ENCODE measurements at regions not wholly inside any gene's neighbourhood (a gene's known extent, or its start where the extent isn't known, plus 50 kb on each side); places are given as distances from the start of the nearest gene placed in this dataset.

- DNase-seq: no peak
- TF ChIP-seq, protein P1, sequence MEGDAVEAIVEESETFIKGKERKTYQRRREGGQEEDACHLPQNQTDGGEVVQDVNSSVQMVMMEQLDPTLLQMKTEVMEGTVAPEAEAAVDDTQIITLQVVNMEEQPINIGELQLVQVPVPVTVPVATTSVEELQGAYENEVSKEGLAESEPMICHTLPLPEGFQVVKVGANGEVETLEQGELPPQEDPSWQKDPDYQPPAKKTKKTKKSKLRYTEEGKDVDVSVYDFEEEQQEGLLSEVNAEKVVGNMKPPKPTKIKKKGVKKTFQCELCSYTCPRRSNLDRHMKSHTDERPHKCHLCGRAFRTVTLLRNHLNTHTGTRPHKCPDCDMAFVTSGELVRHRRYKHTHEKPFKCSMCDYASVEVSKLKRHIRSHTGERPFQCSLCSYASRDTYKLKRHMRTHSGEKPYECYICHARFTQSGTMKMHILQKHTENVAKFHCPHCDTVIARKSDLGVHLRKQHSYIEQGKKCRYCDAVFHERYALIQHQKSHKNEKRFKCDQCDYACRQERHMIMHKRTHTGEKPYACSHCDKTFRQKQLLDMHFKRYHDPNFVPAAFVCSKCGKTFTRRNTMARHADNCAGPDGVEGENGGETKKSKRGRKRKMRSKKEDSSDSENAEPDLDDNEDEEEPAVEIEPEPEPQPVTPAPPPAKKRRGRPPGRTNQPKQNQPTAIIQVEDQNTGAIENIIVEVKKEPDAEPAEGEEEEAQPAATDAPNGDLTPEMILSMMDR (IDR thresholded peaks at IDR 0.05; ENCODE audit: low read depth, low read length): no peak
- H3K27me3 ChIP-seq (ENCODE audit: insufficient read depth, low read depth, severe bottlenecking): peaks cover 100% of the 10 kb centered on the region
Observed at GRCh38 chr13:111064661-111065060, 50.4 kb upstream of the ARHGEF7 start.

GRCh38 chr13:111062966-111063365, 52.1 kb upstream of the ARHGEF7 start:
- TF ChIP-seq, protein P1 (IDR thresholded peaks at IDR 0.05; ENCODE audit: low read depth, low read length): no peak
- H3K9me3 ChIP-seq (ENCODE audit: severe bottlenecking): peaks cover 4% of the 10 kb centered on the region
- H3K27me3 ChIP-seq (ENCODE audit: insufficient read depth, low read depth, severe bottlenecking): peaks cover 100% of the 10 kb centered on the region
- H3K4me3 ChIP-seq (ENCODE audit: low read depth, low read length): no peak overlapping the region
- DNase-seq: no peak
- no peaks in the 10 kb centered on the region for H3K36me3 ChIP-seq
- no peak overlapping the region for H3K27ac ChIP-seq

More at GRCh38 chr13:111064661-111065060, 50.4 kb upstream of the ARHGEF7 start:
- Histone ChIP-seq H3K36me3 (no peaks in the 10 kb centered on the region), H3K9me3 (ENCODE audit: severe bottlenecking) (no peaks in the 10 kb centered on the region), H3K27ac (no peak overlapping the region), H3K4me3 (ENCODE audit: low read depth, low read length) (no peak overlapping the region)

DNA sequence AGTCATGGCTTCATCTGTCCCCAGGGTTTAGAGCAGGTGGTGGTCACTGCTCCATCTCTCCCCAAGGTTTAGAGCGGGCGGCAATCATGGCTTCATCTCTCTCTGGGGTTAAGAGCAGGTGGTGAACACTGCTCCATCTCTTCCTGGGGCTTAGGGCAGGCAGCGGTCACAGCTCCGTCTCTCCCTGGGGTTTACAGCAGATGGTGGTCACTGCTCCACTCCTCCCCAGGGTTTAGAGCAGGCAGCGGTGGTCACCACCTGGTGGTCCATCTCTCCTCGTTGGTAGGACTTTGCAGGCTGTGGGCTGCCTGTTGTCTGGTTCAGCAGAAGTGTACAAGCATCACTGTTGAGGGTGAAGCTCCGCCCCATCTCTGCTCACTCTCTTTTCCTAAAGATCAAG, 52.8 kb upstream of the ARHGEF7 start:
- no peak overlapping the region for H3K4me3 ChIP-seq (ENCODE audit: low read depth, low read length)
- TF ChIP-seq, protein P1 (IDR thresholded peaks at IDR 0.05; ENCODE audit: low read depth, low read length): no peak
- no peaks in the 10 kb centered on the region for H3K36me3 ChIP-seq
- DNase-seq: no peak
- peaks cover 100% of the 10 kb centered on the region for H3K27me3 ChIP-seq (ENCODE audit: insufficient read depth, low read depth, severe bottlenecking)
- H3K9me3 ChIP-seq (ENCODE audit: severe bottlenecking): peaks cover 4% of the 10 kb centered on the region
- no peak overlapping the region for H3K27ac ChIP-seq

DNA sequence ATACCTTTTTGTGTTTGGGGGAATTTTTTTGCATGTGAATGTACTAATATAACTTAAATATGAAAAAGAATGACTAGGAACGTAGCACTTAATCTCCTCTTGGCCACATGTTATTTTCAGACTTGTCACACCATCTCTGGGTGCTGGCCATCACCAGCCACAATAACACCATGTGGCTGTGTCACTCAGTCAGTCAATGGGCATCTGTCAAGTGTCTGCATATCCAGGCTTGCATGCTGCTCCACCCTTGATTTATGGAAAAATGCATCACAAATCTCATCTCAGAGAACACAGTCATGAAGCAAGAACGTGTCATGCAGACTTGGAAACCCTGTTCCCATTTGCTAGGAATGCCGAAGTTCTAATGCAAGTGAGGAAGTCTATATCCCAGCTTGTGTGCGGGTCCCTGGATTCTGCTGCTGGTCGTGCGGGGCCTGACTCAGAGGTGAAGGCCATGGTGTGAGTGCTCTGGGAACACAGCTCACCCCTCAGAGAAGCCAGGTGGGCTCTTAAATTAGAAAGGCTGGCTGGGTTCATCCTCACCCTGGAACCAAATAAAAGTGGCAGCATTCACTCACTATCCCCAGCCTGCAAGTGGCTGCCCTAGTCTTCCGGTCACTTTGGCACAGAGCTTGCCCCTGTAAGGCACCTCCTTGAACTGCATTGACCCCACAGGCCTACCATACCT, 53.6 kb upstream of the ARHGEF7 start:
- peaks cover 4% of the 10 kb centered on the region for H3K9me3 ChIP-seq (ENCODE audit: severe bottlenecking)
- H3K27me3 ChIP-seq (ENCODE audit: insufficient read depth, low read depth, severe bottlenecking): peaks cover 100% of the 10 kb centered on the region
- H3K36me3 ChIP-seq: no peaks in the 10 kb centered on the region
- DNase-seq: no peak
- H3K4me3 ChIP-seq (ENCODE audit: low read depth, low read length): no peak overlapping the region
- TF ChIP-seq, protein P1 (IDR thresholded peaks at IDR 0.05; ENCODE audit: low read depth, low read length): no peak
- no peak overlapping the region for H3K27ac ChIP-seq

DNA sequence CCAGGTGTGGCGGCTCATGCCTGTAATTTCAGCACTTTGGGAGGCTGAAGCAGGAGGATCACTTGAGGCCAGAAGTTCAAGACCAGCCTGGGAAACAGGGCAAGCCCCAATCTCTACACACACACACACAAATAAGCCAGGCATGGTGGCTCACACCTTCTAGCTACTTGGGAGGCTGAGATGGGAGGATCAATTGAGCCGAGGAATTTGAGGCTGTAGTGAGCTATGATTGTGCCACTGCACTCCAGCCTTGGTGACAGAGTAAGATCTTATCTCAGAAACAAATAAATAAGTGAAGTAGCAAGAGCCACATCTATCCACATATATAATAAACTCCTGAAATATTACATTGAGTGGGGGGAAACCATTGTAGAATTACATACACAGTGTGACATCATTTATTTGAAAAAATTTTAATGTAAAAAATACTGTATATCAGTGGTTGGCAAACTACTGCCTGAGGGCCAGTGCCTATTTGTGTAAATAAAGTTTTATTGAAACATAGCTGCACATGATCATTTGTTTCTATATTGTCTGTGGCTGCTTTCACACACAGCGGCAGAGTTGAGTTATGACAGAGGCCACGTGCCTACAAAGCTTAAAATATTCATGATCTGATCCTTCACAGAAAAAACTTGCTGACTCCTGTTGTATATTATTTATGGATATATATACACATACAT, 54.7 kb upstream of the ARHGEF7 start:
- H3K9me3 ChIP-seq (ENCODE audit: severe bottlenecking): peaks cover 4% of the 10 kb centered on the region
- H3K4me3 ChIP-seq (ENCODE audit: low read depth, low read length): no peak overlapping the region
- no peak overlapping the region for H3K27ac ChIP-seq
- no peaks in the 10 kb centered on the region for H3K36me3 ChIP-seq
- no peak for DNase-seq
- H3K27me3 ChIP-seq (ENCODE audit: insufficient read depth, low read depth, severe bottlenecking): peaks cover 100% of the 10 kb centered on the region
- TF ChIP-seq, protein P1 (IDR thresholded peaks at IDR 0.05; ENCODE audit: low read depth, low read length): no peak
